Stimulated activated memory B cell treated with anti-CD40 and anti-IgM and Interleukin-4, amounts not matched to agents 10 μg/mL and 1 μg/mL and 100 μg/mL, for 72 hours (primary cell): ENCODE measurements at regions not wholly inside any gene's neighbourhood (a gene's known extent, or its start where the extent isn't known, plus 50 kb on each side); places are given as distances from the start of the nearest gene placed in this dataset.

Source experiments
- ATAC-seq: fragments of 150-1000 bp; cut with Tn5 transposase; 2 replicates; pipeline ENCODE4 v1.10.0; 2021
- H3K27ac Mint-ChIP-seq: one replicate; pipeline ENCODE4 v1.8.0; 2022; ENCODE audit warnings: mild to moderate bottlenecking, mixed read lengths
- H3K27me3 Mint-ChIP-seq: one replicate; pipeline ENCODE4 v1.8.0; 2022; ENCODE audit warnings: mixed read lengths
- H3K36me3 Mint-ChIP-seq: one replicate; pipeline ENCODE4 v1.8.0; 2022; ENCODE audit warnings: mixed read lengths
- H3K4me1 Mint-ChIP-seq: one replicate; pipeline ENCODE4 v1.8.0; 2022; ENCODE audit warnings: mixed read lengths
- H3K4me3 Mint-ChIP-seq: one replicate; pipeline ENCODE4 v1.8.0; 2022; ENCODE audit warnings: mild to moderate bottlenecking, moderate library complexity, mixed read lengths
- H3K9me3 Mint-ChIP-seq: one replicate; pipeline ENCODE4 v1.8.0; 2022; ENCODE audit warnings: mixed read lengths

DNA sequence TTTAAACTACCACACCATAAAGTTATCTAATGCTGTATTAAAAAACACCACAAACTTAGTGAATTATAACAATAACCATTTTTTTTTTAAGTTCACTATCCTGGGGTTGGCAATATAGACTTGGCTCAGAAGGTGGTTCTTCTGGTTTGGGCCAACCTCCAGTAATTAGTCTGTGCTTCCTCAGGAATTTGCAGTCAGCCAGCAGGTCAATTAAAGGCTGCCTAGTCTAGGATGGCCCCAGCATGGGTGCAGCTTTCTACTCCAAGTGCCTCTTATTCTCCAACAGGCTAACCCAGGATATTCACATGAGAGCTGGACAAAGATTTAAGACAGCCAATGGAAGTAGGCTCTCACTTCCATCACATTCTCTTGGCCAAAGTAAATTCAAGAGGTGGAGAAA lies 379.1 kb upstream of the FIGN start:
- no peaks in the 10 kb centered on the region for H3K4me1 Mint-ChIP-seq
- H3K36me3 Mint-ChIP-seq, result no peaks in the 10 kb centered on the region
- no peak for ATAC-seq
- H3K27ac Mint-ChIP-seq, result no peak overlapping the region
- no peaks in the 10 kb centered on the region for H3K27me3 Mint-ChIP-seq
- H3K4me3 Mint-ChIP-seq, result no peak overlapping the region
- no peaks in the 10 kb centered on the region for H3K9me3 Mint-ChIP-seq

- no peak for ATAC-seq
- Mint-ChIP-seq H3K4me3 (no peak overlapping the region), H3K27me3 (no peaks in the 10 kb centered on the region), H3K4me1 (no peaks in the 10 kb centered on the region), H3K36me3 (no peaks in the 10 kb centered on the region), H3K27ac (no peak overlapping the region), H3K9me3 (no peaks in the 10 kb centered on the region)
Measured at GRCh38 chr2:164112105-164112504, 376.3 kb upstream of the FIGN start.

- no peak overlapping the region for H3K4me3 Mint-ChIP-seq
- H3K4me1 Mint-ChIP-seq, result no peaks in the 10 kb centered on the region
- ATAC-seq, result no peak
- H3K36me3 Mint-ChIP-seq, result no peaks in the 10 kb centered on the region
- H3K27ac Mint-ChIP-seq, result no peak overlapping the region
- no peaks in the 10 kb centered on the region for H3K27me3 Mint-ChIP-seq
- H3K9me3 Mint-ChIP-seq, result no peaks in the 10 kb centered on the region
Measured at GRCh38 chr2:164110515-164110914, 374.7 kb upstream of the FIGN start.

GRCh38 chr2:164109006-164109405 lies 373.2 kb upstream of the FIGN start:
- Mint-ChIP-seq H3K36me3 (no peaks in the 10 kb centered on the region), H3K27me3 (no peaks in the 10 kb centered on the region), H3K4me3 (no peak overlapping the region), H3K9me3 (no peaks in the 10 kb centered on the region), H3K27ac (no peak overlapping the region), H3K4me1 (no peaks in the 10 kb centered on the region)
- no peak for ATAC-seq

DNA sequence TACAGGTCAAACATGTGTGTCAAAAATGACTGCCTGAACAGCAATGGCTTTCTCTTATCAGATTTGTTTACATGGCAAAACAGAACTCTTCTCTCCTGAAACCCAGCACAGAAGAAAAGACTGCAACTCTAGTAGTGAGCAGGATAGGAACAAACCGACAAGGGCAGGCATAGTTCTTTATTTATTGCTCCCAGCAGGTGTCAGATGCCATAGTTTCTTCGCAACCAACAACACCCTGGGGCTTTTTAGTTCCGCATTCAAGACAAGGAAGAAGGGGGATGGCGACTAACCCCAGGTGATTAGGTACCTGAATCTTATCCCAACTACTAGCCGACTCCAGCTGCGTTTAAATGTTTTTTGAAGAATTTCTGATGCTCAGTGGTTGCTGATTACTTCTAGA lies 367.5 kb upstream of the FIGN start:
- Mint-ChIP-seq H3K36me3 (no peaks in the 10 kb centered on the region), H3K27ac (no peak overlapping the region), H3K4me3 (no peak overlapping the region), H3K4me1 (no peaks in the 10 kb centered on the region), H3K9me3 (peaks cover 3% of the 10 kb centered on the region), H3K27me3 (no peaks in the 10 kb centered on the region)
- no peak for ATAC-seq

DNA sequence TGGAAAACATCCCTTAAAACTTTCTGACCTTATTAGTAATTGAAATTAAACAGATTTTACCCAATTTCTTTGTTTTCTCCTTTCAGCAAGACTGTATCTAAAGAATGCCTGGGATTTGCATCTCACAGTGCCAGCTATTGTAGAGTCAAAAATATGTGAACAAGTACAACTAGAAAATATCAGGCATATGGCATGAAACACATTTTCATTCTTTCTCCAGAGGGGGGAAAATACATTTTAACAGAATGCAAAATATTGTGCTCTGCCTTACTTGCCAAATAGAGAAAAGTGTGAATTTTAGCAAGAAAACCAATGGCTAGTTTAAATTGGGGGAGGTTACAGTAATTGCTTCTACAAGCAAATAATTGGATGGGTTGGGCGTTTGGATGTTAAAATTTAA lies 366.6 kb upstream of the FIGN start:
- no peak for ATAC-seq
- Mint-ChIP-seq H3K9me3 (peaks cover 3% of the 10 kb centered on the region), H3K27ac (no peak overlapping the region), H3K27me3 (no peaks in the 10 kb centered on the region), H3K4me1 (no peaks in the 10 kb centered on the region), H3K4me3 (no peak overlapping the region), H3K36me3 (no peaks in the 10 kb centered on the region)

DNA sequence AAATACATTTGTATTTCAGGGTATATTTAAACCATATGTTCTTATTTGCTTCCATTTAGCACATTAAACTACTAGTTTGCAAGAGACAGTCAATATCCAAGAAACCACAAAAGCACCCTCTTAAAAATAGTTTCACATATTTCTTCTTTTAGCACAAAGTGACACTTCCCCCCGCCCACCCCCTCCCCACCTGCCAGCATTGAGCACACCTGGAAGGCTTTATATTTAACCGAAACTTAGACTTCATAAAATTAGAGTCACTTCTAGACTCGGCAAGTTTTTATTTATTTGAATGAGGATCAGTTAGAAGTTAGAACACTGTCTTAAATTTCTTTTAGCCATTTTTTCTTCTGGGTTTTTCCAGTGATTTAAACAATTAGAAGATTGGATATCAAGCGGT lies 355.9 kb upstream of the FIGN start:
- H3K4me1 Mint-ChIP-seq, result no peaks in the 10 kb centered on the region
- H3K36me3 Mint-ChIP-seq, result no peaks in the 10 kb centered on the region
- H3K27me3 Mint-ChIP-seq, result no peaks in the 10 kb centered on the region
- H3K9me3 Mint-ChIP-seq, result peaks cover 6% of the 10 kb centered on the region
- ATAC-seq, result no peak
- H3K4me3 Mint-ChIP-seq, result no peak overlapping the region
- no peak overlapping the region for H3K27ac Mint-ChIP-seq

DNA sequence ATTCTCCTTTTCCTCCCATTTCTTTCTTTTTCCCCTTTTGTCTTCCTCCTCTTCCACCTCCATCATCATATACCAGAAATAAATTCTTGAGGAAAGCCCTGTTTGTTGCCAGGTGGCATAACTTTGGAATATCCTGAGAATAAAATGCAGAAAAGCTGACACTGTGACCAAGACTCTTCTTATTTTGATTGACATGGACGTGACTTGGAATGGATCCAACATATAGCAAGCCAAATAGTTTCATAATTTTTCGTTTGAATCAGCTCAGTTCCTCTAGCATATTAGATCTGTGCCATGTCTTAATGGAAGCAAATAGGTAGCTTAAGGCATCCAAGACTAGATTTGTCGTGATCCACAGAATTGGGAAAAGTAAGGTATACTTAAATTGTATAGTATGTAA lies 354.7 kb upstream of the FIGN start:
- Mint-ChIP-seq H3K4me3 (no peak overlapping the region), H3K27ac (no peak overlapping the region)
- no peak for ATAC-seq

GRCh38 chr2:164084066-164084465 lies 348.3 kb upstream of the FIGN start:
- H3K27ac Mint-ChIP-seq, result no peak overlapping the region
- no peak overlapping the region for H3K4me3 Mint-ChIP-seq
- H3K9me3 Mint-ChIP-seq, result no peaks in the 10 kb centered on the region
- no peak for ATAC-seq
- H3K27me3 Mint-ChIP-seq, result no peaks in the 10 kb centered on the region
- no peaks in the 10 kb centered on the region for H3K4me1 Mint-ChIP-seq
- H3K36me3 Mint-ChIP-seq, result no peaks in the 10 kb centered on the region

More for the DNA sequence above, 354.7 kb upstream of the FIGN start:
- Mint-ChIP-seq H3K4me1 (no peaks in the 10 kb centered on the region), H3K27me3 (no peaks in the 10 kb centered on the region), H3K9me3 (peaks cover 6% of the 10 kb centered on the region), H3K36me3 (no peaks in the 10 kb centered on the region)

DNA sequence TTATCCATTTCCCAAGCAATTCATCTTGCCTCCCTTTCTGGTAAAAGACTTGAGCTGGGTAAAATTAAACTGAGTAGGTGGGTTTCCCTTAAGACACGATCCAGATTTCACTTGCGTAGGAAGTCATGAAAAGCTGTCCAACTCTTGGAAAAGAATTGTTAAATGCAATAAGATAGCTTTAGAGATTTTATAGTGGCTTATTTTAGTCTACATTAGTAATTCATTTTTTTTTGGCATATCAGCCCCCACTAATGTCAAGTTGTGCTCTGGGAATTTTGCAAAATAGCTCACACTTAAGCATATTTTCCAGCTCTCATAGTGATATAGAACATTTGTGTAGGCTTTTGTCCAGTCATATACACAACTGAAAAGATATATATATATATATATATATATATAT lies 344.7 kb upstream of the FIGN start:
- no peak for ATAC-seq
- Mint-ChIP-seq H3K36me3 (no peaks in the 10 kb centered on the region), H3K27me3 (no peaks in the 10 kb centered on the region), H3K9me3 (no peaks in the 10 kb centered on the region), H3K4me1 (no peaks in the 10 kb centered on the region), H3K27ac (no peak overlapping the region), H3K4me3 (no peak overlapping the region)

DNA sequence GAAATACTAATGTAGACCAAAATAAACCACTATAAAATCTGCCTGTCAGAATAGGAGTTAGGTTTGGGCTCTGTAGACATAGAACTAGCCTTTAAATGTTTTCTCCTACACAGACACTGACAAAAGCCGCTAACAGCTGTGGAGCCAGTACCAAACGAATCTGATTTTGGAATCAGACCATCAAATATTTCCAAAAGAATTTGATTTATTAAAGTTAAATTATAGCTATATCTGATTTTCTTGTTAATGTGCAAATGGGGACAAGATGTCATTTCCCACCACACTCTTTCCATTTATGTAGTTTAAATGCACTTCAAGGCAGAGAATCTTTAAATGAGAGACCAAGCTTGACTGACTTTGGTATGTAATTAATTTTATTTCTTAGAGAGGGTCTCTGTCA lies 343.4 kb upstream of the FIGN start:
- no peaks in the 10 kb centered on the region for H3K36me3 Mint-ChIP-seq
- H3K9me3 Mint-ChIP-seq, result no peaks in the 10 kb centered on the region
- no peak overlapping the region for H3K4me3 Mint-ChIP-seq
- H3K4me1 Mint-ChIP-seq, result no peaks in the 10 kb centered on the region
- H3K27me3 Mint-ChIP-seq, result no peaks in the 10 kb centered on the region
- H3K27ac Mint-ChIP-seq, result no peak overlapping the region
- ATAC-seq, result no peak

GRCh38 chr2:164078421-164078820 lies 342.6 kb upstream of the FIGN start:
- Mint-ChIP-seq H3K9me3 (no peaks in the 10 kb centered on the region), H3K27me3 (no peaks in the 10 kb centered on the region), H3K36me3 (no peaks in the 10 kb centered on the region), H3K4me1 (no peaks in the 10 kb centered on the region), H3K27ac (no peak overlapping the region), H3K4me3 (no peak overlapping the region)
- ATAC-seq, result no peak

GRCh38 chr2:164073101-164074074 lies 337.6 kb upstream of the FIGN start:
- ATAC-seq, result no peak
- H3K27ac Mint-ChIP-seq, result no peak overlapping the region

DNA sequence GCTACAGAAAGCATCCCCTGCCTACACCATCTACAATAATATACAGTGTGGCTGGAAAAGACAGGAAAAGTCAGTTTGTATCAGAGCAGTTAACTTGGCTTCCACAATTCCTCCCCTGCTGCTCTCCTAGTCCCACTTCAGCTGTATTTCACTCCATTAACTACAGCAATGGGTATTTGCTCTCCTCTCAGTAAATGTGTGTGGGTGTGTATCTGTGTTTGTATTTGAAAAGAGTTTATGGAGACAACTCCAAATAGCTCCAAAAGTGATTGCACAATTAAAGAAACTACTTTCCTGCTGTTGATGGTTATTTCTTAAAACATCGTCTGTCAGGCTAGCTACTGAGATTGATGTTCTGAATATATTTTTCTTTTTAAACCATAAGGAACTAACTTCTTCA lies 333.7 kb upstream of the FIGN start:
- ATAC-seq, result no peak
- no peaks in the 10 kb centered on the region for H3K36me3 Mint-ChIP-seq
- no peaks in the 10 kb centered on the region for H3K27me3 Mint-ChIP-seq
- H3K9me3 Mint-ChIP-seq, result no peaks in the 10 kb centered on the region
- H3K4me3 Mint-ChIP-seq, result no peak overlapping the region
- H3K27ac Mint-ChIP-seq, result no peak overlapping the region
- no peaks in the 10 kb centered on the region for H3K4me1 Mint-ChIP-seq

More at GRCh38 chr2:164073101-164074074, 337.6 kb upstream of the FIGN start:
- Mint-ChIP-seq H3K4me1 (no peaks in the 10 kb centered on the region), H3K27me3 (no peaks in the 10 kb centered on the region), H3K36me3 (no peaks in the 10 kb centered on the region), H3K9me3 (no peaks in the 10 kb centered on the region), H3K4me3 (no peak overlapping the region)

DNA sequence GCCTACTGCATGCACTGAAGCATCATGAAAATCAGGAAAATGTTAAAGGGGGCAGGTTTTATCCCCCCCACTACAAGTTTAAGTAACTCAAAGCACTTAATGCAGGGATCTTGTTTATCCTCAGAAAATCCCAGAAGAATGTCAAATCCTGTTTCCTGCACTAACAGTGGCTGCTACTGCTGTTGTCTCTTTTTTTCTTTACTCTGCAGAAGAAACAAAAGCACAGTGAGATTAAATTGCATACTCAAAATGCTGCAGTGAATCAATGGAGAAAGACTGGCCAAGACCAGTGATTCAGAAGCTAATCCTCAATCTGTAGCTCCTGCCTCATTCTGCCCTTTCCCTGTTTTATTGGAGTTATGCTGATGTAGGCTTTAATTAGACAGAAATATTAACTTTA lies 332.3 kb upstream of the FIGN start:
- ATAC-seq, result no peak
- no peak overlapping the region for H3K4me3 Mint-ChIP-seq
- no peak overlapping the region for H3K27ac Mint-ChIP-seq
- no peaks in the 10 kb centered on the region for H3K36me3 Mint-ChIP-seq
- H3K9me3 Mint-ChIP-seq, result no peaks in the 10 kb centered on the region
- H3K4me1 Mint-ChIP-seq, result no peaks in the 10 kb centered on the region
- H3K27me3 Mint-ChIP-seq, result no peaks in the 10 kb centered on the region

- Mint-ChIP-seq H3K36me3 (no peaks in the 10 kb centered on the region), H3K4me3 (no peak overlapping the region), H3K4me1 (no peaks in the 10 kb centered on the region)
Measured at GRCh38 chr2:164066095-164066494, 330.3 kb upstream of the FIGN start.

More at GRCh38 chr2:164066095-164066494, 330.3 kb upstream of the FIGN start:
- H3K27ac Mint-ChIP-seq, result no peak overlapping the region
- no peaks in the 10 kb centered on the region for H3K27me3 Mint-ChIP-seq
- H3K9me3 Mint-ChIP-seq, result no peaks in the 10 kb centered on the region
- no peak for ATAC-seq
